ENCODE measurements at regions not wholly inside any gene's neighbourhood (a gene's known extent, or its start where the extent isn't known, plus 50 kb on each side); places are given as distances from the start of the nearest gene placed in this dataset.

DNA sequence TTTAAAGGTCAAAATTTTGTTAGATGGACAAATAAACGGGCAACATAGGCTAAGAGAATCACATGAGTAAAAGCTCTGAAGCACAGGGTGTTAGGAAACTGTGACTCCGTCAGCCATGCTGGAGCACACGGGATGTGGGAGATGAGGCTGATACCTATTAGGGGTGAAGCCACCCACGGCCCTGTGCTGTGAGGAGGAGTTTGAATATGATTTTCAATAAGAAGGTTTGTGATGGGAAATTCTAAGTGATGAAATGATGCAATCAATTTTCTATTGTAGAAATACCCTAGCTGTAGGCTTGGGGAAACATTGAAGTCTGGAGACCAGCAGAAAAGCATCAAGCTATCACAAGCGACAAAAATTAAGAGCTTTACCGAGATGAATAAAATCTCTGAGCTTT lies 431.3 kb downstream of the CMPK2 start:
- TF ChIP-seq, protein P1, sequence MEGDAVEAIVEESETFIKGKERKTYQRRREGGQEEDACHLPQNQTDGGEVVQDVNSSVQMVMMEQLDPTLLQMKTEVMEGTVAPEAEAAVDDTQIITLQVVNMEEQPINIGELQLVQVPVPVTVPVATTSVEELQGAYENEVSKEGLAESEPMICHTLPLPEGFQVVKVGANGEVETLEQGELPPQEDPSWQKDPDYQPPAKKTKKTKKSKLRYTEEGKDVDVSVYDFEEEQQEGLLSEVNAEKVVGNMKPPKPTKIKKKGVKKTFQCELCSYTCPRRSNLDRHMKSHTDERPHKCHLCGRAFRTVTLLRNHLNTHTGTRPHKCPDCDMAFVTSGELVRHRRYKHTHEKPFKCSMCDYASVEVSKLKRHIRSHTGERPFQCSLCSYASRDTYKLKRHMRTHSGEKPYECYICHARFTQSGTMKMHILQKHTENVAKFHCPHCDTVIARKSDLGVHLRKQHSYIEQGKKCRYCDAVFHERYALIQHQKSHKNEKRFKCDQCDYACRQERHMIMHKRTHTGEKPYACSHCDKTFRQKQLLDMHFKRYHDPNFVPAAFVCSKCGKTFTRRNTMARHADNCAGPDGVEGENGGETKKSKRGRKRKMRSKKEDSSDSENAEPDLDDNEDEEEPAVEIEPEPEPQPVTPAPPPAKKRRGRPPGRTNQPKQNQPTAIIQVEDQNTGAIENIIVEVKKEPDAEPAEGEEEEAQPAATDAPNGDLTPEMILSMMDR (conservative IDR thresholded peaks at IDR 0.05; ENCODE audit: low read depth, low read length) = no peak
- TF ChIP-seq EZH2phosphoT487 (IDR thresholded peaks at IDR 0.05; ENCODE audit: borderline replicate concordance, low read length) = no peak
- TF ChIP-seq EZH2 (IDR thresholded peaks at IDR 0.05; ENCODE audit: low read length, unreplicated experiment) = no peak
